ENCODE measurements at regions not wholly inside any gene's neighbourhood (a gene's known extent, or its start where the extent isn't known, plus 50 kb on each side); places are given as distances from the start of the nearest gene placed in this dataset.

DNA sequence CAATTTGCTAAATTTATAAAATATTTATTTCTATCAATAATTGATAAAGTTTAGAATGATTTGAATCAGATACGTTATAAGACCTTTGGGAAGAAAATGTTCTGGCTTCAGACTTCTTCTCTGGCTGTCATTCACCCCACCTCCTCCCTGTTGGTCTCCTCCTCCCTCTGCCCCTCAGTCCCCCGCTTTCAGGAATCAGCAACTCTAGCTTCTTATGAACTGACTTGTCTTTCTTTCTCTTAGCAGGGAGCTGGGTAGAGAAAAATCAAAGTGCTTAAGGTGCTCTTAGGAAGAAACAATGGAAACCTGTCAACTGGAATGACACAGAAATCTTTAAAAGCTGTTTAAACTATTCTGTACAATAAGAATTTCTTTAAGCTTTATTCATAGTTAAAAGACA, 71.3 kb upstream of the ETV3 start:
- TF ChIP-seq, protein P1, sequence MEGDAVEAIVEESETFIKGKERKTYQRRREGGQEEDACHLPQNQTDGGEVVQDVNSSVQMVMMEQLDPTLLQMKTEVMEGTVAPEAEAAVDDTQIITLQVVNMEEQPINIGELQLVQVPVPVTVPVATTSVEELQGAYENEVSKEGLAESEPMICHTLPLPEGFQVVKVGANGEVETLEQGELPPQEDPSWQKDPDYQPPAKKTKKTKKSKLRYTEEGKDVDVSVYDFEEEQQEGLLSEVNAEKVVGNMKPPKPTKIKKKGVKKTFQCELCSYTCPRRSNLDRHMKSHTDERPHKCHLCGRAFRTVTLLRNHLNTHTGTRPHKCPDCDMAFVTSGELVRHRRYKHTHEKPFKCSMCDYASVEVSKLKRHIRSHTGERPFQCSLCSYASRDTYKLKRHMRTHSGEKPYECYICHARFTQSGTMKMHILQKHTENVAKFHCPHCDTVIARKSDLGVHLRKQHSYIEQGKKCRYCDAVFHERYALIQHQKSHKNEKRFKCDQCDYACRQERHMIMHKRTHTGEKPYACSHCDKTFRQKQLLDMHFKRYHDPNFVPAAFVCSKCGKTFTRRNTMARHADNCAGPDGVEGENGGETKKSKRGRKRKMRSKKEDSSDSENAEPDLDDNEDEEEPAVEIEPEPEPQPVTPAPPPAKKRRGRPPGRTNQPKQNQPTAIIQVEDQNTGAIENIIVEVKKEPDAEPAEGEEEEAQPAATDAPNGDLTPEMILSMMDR (conservative IDR thresholded peaks at IDR 0.05; ENCODE audit: low read depth in 2 of 2) = no peak
- TF ChIP-seq CREB1 (CRISPR knock-in tag; IDR thresholded peaks at IDR 0.05; ENCODE audit: low read depth) (no peak), POLR2AphosphoS5 (IDR thresholded peaks at IDR 0.05; ENCODE audit: low read depth) (no peak), EZH2phosphoT487 (IDR thresholded peaks at IDR 0.05; ENCODE audit: unreplicated experiment) (no peak), EZH2 (IDR thresholded peaks at IDR 0.05; ENCODE audit: low read depth, unreplicated experiment) (no peak), ZNF331 (CRISPR knock-in tag; IDR thresholded peaks at IDR 0.05; ENCODE audit: low read depth) (no peak)
- TF ChIP-seq, protein P2, sequence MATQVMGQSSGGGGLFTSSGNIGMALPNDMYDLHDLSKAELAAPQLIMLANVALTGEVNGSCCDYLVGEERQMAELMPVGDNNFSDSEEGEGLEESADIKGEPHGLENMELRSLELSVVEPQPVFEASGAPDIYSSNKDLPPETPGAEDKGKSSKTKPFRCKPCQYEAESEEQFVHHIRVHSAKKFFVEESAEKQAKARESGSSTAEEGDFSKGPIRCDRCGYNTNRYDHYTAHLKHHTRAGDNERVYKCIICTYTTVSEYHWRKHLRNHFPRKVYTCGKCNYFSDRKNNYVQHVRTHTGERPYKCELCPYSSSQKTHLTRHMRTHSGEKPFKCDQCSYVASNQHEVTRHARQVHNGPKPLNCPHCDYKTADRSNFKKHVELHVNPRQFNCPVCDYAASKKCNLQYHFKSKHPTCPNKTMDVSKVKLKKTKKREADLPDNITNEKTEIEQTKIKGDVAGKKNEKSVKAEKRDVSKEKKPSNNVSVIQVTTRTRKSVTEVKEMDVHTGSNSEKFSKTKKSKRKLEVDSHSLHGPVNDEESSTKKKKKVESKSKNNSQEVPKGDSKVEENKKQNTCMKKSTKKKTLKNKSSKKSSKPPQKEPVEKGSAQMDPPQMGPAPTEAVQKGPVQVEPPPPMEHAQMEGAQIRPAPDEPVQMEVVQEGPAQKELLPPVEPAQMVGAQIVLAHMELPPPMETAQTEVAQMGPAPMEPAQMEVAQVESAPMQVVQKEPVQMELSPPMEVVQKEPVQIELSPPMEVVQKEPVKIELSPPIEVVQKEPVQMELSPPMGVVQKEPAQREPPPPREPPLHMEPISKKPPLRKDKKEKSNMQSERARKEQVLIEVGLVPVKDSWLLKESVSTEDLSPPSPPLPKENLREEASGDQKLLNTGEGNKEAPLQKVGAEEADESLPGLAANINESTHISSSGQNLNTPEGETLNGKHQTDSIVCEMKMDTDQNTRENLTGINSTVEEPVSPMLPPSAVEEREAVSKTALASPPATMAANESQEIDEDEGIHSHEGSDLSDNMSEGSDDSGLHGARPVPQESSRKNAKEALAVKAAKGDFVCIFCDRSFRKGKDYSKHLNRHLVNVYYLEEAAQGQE (IDR thresholded peaks at IDR 0.05; ENCODE audit: unreplicated experiment) = no peak
- TF ChIP-seq, protein P3, sequence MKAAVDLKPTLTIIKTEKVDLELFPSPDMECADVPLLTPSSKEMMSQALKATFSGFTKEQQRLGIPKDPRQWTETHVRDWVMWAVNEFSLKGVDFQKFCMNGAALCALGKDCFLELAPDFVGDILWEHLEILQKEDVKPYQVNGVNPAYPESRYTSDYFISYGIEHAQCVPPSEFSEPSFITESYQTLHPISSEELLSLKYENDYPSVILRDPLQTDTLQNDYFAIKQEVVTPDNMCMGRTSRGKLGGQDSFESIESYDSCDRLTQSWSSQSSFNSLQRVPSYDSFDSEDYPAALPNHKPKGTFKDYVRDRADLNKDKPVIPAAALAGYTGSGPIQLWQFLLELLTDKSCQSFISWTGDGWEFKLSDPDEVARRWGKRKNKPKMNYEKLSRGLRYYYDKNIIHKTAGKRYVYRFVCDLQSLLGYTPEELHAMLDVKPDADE (IDR thresholded peaks at IDR 0.05) = no peak
